Hematopoietic multipotent progenitor cell (in vitro differentiated cells): ENCODE measurements at regions not wholly inside any gene's neighbourhood (a gene's known extent, or its start where the extent isn't known, plus 50 kb on each side); places are given as distances from the start of the nearest gene placed in this dataset.
"Not testable (repeated sequence)": the region's sequence is repeated elsewhere in the genome, so short reads cannot be mapped to it uniquely, and the experiment has no call there.

ENCODE experiments used
- DNase-seq, 3 donors: peaks; one replicate each; pipeline ENCODE4 v3.0.0-alpha.2; 2011 to 2015; ENCODE audit warnings: low read depth in 2 of 3, low spot score in 2 of 3

- no peak for DNase-seq
Measured at GRCh38 chr2:4221845-4222244, 518.5 kb downstream of the DCDC2C start.

- not testable (repeated sequence) for DNase-seq
Measured at GRCh38 chr2:4244422-4244821, 541.0 kb downstream of the DCDC2C start.

GRCh38 chr2:4246364-4247131, 543.2 kb downstream of the DCDC2C start:
- DNase-seq: no peak

GRCh38 chr2:4247791-4248190, 544.4 kb downstream of the DCDC2C start:
- DNase-seq: no peak

GRCh38 chr2:4255491-4255890, 552.1 kb downstream of the DCDC2C start:
- DNase-seq: no peak

- DNase-seq: no peak
Measured at GRCh38 chr2:4256351-4256750, 553.0 kb downstream of the DCDC2C start.

- DNase-seq: no peak
Measured at GRCh38 chr2:4258563-4258962, 555.2 kb downstream of the DCDC2C start.

GRCh38 chr2:4265936-4266335, 562.6 kb downstream of the DCDC2C start:
- no peak for DNase-seq

GRCh38 chr2:4269885-4270284, 566.5 kb downstream of the DCDC2C start:
- DNase-seq: no peak

GRCh38 chr2:4272261-4272858, 569.0 kb downstream of the DCDC2C start:
- no peak for DNase-seq

- no peak for DNase-seq
Measured at GRCh38 chr2:4278392-4278791, 575.0 kb downstream of the DCDC2C start.

- DNase-seq: no peak
Measured at GRCh38 chr2:4279431-4279830, 576.1 kb downstream of the DCDC2C start.

GRCh38 chr2:4291430-4291829, 588.1 kb downstream of the DCDC2C start:
- DNase-seq: peak in 1 of 3 donors; percentile 3

- DNase-seq: no peak
Measured at GRCh38 chr2:4295680-4296079, 592.3 kb downstream of the DCDC2C start.

- DNase-seq: no peak
Measured at GRCh38 chr2:4300616-4301015, 597.2 kb downstream of the DCDC2C start.

- DNase-seq: no peak
Measured at GRCh38 chr2:4324531-4324930, 621.2 kb downstream of the DCDC2C start.

- no peak for DNase-seq
Measured at GRCh38 chr2:4336864-4337263, 633.5 kb downstream of the DCDC2C start.

GRCh38 chr2:4338345-4338744, 635.0 kb downstream of the DCDC2C start:
- no peak for DNase-seq

- no peak for DNase-seq
Measured at GRCh38 chr2:4340536-4340935, 637.2 kb downstream of the DCDC2C start.

GRCh38 chr2:4346628-4347027, 643.3 kb downstream of the DCDC2C start:
- DNase-seq: no peak

- DNase-seq: no peak
Measured at GRCh38 chr2:4353668-4354067, 650.3 kb downstream of the DCDC2C start.

- DNase-seq: no peak
Measured at GRCh38 chr2:4354164-4354563, 650.8 kb downstream of the DCDC2C start.
